IPS-20b (cell line): ENCODE measurements at regions not wholly inside any gene's neighbourhood (a gene's known extent, or its start where the extent isn't known, plus 50 kb on each side); places are given as distances from the start of the nearest gene placed in this dataset.

ENCODE experiments used
- H3K27ac ChIP-seq: one replicate; pipeline ENCODE4 v1.5.1; 2013; ENCODE audit warnings: low read length
- H3K27me3 ChIP-seq: 2 replicates; pipeline ENCODE4 v1.6.1; 2013; ENCODE audit warnings: mild to moderate bottlenecking, low read length, inconsistent platforms; ENCODE audit not compliant: insufficient read depth
- H3K36me3 ChIP-seq: 2 replicates; pipeline ENCODE4 v1.6.1; 2013; ENCODE audit warnings: low read depth, mild to moderate bottlenecking, inconsistent platforms, low read length, moderate library complexity; ENCODE audit not compliant: insufficient read depth
- H3K4me1 ChIP-seq: 2 replicates; pipeline ENCODE4 v1.6.1; 2013; ENCODE audit warnings: mild to moderate bottlenecking, control low read depth, inconsistent platforms, low read length, moderate library complexity; ENCODE audit not compliant: insufficient read depth
- H3K4me3 ChIP-seq: 2 replicates; pipeline ENCODE4 v1.5.1; 2013; ENCODE audit warnings: mild to moderate bottlenecking, low read length, inconsistent platforms
- H3K9ac ChIP-seq: 2 replicates; pipeline ENCODE4 v1.6.1; 2013; ENCODE audit warnings: low read depth, mild to moderate bottlenecking, inconsistent platforms, low read length, moderate library complexity
- H3K9me3 ChIP-seq: 2 replicates; pipeline ENCODE4 v1.6.1; 2013; ENCODE audit warnings: mild to moderate bottlenecking, low read depth, low read length, inconsistent platforms; ENCODE audit not compliant: insufficient read depth

DNA sequence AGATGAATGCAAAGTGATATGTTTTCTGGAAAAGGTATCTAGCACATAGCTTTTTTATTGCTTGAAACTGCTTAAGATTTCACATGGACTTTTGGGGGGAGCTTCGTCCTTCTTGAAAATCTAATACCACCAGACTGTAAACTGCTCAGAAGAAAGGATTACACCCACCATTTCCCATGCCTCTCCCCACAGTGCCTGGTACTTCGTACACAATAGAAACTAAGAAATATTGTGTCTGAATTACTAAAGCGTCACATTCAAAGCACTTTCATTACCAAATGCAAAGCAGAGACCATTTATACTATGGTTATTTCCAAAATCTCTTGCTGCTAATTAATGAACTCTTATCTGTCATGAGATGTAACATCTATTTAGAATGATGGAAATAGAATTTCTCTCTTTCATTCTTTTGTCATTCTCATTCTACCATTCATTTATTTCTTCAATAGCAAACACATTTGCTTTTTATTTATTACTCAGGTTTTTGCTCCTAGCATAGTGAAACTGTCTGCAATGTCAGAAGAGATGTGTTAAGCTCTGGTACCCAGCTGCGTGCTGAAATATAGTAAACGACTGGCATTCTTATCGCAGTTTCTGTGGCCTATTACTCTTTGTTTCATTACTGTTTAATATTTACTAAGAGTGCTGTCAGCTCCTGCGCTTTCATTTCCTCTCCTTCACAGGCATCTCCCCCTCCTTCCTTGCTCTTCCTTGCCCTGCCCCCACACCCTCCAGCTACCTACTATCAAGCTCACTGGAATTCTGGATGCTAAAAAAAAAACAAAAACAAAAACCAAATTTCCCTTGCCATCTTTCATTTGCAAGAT is 51.4 kb upstream of the RAPGEF2 start:
- Histone ChIP-seq H3K4me1 (peaks cover 33% of the 10 kb centered on the region; the same call in 1 of the 2 replicates), H3K27me3 (no peaks in the 10 kb centered on the region), H3K4me3 (no peak overlapping the region), H3K36me3 (no peaks in the 10 kb centered on the region), H3K9me3 (no peaks in the 10 kb centered on the region), H3K27ac (no peak overlapping the region), H3K9ac (no peak overlapping the region)

DNA sequence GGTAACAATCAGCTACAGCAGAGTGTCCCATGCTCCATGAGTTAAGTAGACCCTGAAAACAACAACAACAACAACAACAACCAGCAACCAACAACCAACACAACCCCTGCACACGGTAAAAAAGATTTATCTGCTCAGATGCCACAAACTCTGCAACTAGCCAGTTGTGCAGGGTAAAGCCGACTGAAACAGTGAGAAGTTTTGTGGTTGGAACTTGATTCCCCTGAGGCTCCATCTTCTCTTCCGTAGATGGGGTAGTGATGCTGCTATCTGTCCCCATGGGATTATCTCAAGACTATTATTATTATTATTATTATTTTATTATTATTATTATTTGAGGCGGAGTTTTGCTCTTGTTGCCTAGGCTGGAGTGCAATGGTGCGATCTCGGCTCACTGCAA is 50.6 kb upstream of the RAPGEF2 start:
- H3K9me3 ChIP-seq = no peaks in the 10 kb centered on the region
- no peak overlapping the region for H3K9ac ChIP-seq
- H3K4me1 ChIP-seq = peaks cover 35% of the 10 kb centered on the region; the same call in 1 of the 2 replicates
- H3K4me3 ChIP-seq = no peak overlapping the region
- no peaks in the 10 kb centered on the region for H3K36me3 ChIP-seq
- no peak overlapping the region for H3K27ac ChIP-seq
- no peaks in the 10 kb centered on the region for H3K27me3 ChIP-seq
